IPS-NIHi7 (cell line): ENCODE measurements at regions not wholly inside any gene's neighbourhood (a gene's known extent, or its start where the extent isn't known, plus 50 kb on each side); places are given as distances from the start of the nearest gene placed in this dataset.

Experiments
- DNase-seq: peaks from one replicate; pipeline ENCODE4 v3.0.0; 2012; ENCODE audit warnings: mixed read lengths; ENCODE audit errors: extremely low spot score

DNA sequence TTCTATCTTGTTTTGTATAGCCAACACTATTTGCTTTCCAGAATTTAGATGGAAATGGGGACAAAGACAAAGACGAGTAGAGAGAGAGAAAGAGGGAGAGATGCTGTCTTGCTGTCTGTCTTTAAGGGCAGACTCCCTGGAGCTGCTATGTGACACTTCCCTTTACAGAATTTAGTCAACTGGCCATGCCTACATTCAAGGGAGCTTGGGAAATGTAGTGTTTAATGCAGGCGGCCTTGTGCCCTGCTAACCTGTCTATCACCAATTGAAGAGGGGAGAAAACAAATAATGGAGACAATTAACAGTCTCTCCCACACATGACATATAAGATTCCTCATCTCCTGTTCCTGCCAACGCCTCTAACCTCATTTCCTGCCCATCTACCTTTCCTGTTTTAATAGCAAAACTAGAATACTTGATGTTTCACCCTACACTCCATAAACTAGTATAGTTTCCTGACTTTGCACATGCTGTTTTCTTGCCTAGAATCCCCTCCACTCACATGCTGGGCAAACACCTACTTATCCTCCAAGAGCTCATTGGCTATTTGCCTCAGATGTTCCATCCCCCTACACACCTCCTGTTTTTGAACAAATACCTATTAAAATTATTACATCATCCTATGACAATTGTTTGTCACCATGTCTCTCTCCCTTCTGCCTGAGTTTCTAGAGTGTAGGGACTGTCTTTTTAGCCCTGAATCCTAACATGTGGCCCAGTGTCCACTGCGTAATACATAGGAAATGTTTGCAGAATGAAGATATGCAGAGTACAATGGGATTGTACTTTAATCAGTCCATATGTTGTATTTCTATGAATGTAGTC lies 117.2 kb downstream of the SLC25A24 start:
- DNase-seq: peak; percentile 40

DNA sequence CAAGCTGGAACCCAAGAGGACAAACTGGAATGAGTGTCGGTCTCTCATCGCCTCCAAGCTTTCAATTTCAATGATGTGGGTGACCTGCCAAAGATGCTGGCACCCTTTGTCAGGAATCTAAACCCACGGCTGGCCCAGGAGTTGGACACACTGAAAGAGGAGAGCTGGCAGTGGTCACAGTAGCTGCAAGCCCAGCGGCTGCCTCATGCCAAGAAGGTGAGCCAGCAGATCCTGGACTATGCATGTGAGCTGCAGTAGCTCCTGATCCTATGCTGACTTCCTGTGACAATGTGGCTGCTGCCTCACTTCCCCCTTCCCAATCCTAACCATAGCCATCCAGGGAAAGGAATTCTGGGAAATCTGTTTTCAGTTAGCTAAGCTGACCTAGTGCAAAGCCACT lies 117.0 kb upstream of the VAV3 start:
- DNase-seq: no peak

DNA sequence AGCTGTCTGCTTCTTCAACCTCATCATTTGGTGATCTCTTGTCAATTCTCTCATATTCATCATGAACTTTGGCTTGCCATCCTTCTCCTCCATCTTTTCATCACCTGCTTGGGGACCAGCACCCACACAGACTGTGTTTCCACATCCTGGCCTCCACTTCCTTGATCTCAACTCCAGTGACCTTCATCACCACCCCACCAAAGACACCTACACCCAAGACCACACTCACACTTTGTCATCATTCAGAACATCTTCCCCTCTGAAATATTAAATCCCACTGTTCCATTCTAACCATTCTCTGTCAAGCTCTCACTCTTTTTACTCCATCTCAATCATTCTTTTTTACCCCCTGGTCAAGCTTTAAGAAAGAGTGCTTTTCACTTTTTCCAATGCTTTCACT lies 115.5 kb upstream of the VAV3 start:
- no peak for DNase-seq

DNA sequence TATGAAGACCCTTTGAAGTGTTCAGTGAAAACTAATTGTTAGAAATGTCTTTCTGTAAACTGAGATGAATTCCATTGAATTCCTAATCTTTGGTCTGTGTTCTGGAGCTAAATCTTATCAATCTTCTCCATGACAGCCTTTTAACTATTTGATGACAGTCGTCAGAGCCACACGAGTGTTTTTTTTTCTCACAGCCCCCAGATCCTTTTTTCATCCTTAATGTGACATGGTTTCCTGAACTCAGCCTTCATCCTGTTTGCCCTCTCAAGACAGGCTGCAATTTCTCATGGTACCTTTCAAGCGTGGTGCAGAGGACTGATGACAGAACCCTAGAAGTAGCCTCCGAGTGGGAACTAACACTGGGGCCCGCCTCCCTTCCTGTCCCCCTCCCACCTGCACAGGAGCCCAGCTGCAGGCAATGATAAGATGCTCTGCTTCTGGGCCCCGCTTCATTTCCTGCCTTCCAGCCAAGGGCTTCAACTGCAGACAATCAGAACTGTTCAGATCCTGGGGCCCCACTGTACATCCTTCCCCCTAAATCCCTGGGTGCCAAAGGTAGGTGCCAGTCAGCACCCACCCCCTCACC lies 114.6 kb upstream of the VAV3 start:
- DNase-seq: peak; percentile 15

DNA sequence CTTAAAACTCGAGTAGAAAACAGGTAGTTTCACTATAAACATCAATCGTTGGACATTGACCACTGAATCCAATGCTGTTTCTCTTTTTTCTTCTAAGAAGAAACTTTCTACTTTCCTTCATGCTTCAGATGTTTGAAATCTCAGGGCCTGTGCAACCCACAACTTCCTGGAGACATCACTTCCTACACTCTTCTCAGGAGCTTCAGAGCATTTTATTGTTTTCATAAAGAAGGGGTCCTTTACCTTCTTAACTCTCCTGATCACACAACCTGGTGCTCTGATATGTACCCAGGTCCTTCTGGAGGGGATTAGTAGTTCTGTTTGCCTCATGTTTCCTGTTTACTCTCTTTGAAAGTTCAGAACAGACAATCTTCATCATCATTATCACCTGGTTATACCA lies 113.0 kb upstream of the VAV3 start:
- no peak for DNase-seq

DNA sequence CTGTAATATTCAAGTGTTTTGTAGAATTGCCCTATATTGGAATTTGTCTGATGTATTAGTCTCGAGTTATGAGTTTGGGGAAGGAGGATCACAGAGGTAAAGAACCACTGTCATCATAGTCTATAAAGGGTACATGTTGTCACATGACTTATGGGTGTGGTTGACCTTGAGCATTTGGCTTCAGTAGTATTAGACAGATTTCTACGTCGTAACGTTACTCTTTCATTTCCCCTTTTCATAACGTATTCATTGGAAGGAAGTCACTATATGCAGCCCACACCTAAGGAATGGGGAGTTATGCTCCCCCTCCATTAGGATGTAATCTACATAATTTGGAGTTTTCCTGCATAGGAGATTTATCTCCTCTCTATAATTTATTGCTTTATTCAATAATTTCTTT lies 110.1 kb upstream of the VAV3 start:
- no peak for DNase-seq

DNA sequence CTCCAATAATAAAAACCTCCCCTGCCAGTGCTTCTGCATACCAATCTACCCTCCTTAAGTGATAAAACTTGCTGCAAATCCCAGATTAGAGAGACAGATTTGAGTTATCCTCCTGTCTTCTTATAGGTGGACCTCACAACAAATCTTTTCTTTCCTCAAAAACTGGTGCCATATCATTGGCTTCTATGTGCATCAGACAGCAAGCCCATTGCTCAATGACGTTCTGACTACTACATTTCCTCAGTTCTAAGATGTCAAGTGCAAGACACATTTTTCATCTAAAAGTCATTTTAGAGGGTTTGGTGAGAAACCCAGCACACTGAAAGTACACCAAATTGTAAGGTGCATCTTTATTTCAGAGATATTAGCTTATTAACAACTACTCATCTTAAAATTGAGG lies 107.8 kb upstream of the VAV3 start:
- DNase-seq: no peak

DNA sequence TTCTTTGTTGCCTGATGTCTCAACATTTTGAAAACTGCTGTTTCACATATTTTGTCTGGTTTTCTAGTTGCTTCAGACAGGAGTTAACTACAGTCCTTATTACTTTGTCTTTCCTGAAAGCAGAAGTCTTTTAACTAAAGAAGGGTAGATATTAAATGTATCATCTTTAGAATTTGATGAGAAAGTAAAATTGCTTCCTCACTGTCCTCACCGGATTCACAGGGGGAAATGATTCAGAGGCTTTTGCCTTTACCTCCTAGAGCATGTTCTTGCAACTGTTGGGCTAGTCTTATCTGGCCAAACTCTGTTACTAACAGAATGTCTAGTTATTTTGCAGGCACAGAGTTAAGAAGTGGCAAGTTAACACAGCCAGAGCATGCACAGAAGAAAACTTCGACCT lies 107.2 kb upstream of the VAV3 start:
- no peak for DNase-seq

DNA sequence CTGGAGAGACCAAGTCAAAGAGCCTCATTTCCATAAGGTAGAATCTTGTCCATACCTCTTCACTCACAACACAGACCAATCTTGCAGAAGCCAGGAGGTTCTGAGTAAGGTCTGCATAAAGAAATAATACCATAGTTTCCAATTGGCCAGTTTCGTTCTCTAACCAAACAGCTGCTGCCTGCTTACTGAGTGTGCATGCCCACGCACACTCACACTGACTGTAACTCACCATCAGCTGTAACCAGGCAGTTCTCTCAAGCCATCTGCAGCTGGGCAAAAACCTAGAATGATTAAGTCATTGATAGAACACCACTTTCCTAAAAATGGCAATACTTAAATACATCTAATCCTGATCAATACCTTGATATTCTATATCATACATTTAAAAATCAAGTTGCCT lies 106.6 kb upstream of the VAV3 start:
- no peak for DNase-seq

DNA sequence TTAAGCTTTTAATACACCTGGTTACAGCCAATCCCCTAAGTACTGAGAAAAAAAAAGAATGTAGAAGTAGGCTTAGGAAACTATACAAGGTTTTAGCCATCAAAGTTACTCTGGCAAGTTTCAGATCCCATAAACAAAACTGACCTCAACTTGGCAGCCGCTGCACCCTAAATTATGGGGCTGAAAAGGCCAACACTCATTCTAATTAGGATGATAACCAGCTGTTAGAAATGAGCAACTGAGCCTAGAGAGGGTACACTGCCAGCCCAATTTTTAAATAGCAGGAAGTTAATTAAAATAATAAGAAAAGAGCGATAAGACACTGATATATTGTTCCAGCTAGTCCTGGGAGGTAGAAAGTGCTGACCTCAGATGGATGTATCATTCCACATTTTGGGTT lies 105.7 kb upstream of the VAV3 start:
- DNase-seq: no peak

DNA sequence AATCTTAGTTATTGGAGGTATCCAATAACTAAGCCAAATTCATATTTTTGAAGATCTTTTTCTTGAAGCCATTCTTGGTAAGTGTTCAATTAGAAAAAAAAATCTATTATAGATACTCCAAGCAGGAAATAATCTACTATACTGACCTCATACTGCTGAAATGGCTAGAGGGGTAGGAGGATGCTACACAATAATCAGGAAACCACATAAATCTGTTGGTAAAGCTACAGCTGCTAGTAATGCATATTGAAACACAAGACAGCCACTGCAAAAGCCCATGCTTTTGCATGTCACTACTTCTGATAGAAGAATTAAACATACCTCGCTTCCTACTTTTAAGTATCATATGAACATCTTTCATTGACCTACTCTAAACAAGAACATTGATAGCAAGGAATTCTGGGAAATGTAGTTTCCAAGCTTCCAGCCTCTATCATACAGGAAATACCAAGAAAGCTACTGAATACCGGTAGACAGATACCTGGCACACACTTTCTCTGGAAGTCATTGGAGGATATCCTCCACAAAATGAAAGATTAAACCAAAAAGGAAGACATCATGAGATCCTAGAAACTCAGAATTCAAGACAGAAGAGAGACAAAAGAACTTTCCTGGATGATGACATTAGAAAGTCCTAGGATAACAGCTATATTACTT lies 103.0 kb upstream of the VAV3 start:
- DNase-seq: no peak

DNA sequence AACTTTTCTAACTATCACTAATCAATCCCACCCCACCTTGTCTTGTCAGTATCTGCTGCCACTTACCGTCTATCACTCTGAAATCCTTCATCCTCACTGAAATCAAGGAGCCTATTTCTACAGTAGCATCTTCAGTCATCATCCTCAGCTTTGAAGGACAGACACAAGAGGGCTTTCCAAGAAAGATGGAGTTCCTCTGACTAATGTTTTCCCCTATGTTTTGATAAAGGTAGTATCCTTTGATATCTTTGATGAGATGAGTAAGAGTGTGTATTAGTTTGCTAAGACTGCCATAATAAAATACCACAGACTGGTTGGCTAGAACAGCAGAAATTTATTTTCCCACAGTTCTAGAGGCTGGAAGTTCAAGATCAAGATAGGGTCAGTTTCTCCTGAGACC lies 101.8 kb upstream of the VAV3 start:
- DNase-seq: no peak

DNA sequence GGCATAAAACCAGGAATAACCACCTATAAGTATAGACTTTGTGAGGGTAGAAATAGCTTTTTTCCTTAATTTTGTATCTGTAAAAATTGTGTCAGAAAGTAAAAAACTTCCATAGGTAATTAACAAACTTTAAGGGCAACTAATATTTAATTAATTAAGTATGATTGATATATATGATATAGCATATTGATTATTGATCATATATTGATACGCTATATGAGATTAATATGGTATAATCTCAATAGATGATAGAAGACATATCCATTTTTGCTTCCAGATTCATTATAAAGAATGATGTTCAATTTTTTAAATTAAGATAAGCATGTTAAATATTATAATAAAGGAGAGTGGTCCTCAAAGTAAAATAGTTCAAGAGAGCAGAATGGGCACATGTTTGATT lies 99.3 kb upstream of the VAV3 start:
- DNase-seq: no peak

DNA sequence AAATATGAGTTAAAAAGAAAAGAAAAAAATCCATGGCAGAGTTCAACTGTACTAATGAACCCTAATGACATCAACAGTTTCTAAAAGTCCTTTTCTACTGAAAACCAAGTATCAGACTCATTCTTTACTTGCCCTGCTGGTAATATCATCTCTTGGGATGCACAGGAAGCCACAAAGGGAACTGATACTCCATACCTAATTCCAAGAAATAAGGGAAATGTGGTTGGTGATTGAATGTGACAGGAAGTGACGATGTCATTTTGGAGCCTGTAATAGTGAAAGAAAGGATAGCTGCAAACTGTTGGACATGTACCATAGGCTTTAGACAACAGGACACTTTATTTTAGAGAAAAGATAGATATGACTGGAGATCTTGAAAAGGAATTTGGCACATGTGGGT lies 98.7 kb upstream of the VAV3 start:
- no peak for DNase-seq

DNA sequence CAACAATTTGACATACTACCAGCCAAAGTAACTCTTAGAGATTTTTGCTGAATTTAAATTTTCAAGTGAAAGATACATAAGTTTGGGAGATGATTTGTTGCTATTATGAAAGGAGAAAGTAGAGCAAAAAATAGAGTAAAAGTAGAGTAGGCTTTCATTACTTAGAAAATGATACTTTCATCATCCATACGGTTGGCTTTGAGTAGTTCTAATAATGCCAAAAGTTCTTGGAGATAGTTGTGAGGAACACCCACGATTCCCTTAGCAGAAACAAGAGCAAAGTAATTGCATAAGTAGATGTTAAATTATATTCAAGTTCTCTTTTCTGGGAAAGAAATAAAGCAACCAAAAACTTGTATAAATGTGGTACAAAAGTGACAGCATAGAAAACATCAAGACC lies 95.0 kb upstream of the VAV3 start:
- no peak for DNase-seq

DNA sequence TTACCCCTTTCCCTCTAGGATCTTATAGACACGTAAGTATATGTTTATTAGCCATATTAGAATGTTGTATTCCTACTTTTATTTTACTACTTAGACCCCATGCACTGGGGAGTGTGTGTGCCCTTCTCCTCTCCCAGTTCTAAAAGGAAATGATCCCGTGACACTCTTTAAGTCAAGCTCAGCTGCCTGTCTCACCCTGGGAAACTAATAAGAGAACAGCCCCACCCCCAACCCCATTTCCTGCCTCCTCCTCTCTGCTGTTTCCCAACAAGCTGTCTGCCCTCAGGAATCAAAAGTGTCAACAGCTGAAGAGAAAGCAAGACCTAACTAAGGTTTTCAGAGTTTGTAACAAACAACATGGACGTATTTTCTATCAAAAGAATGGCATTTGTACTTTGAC lies 92.6 kb upstream of the VAV3 start:
- DNase-seq: peak; percentile 70

DNA sequence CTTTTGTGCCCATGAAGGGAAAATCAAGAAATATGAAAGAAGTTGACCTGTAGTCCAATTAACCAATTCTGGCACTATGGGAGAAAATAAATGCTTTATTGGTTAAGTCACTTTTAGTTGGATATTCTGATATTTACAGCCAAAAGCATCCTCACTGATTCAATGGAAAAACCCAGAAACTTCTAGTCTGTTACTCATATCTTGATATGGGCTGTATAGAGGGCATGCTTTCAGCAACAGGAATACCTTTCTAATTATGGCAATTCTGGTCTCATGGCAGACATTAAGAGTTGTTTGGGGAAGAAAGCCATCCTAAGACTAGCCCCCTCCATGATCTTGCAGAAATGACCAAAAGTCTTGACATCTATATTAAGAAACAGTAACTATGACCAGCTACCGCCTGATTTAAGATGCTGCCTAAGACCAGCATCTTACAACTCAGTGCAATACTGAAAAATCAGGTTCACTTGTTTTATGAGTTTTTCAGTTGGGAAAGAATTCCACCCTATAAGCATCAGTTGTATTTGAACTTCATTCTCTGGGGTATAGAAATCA lies 91.5 kb upstream of the VAV3 start:
- DNase-seq: no peak

DNA sequence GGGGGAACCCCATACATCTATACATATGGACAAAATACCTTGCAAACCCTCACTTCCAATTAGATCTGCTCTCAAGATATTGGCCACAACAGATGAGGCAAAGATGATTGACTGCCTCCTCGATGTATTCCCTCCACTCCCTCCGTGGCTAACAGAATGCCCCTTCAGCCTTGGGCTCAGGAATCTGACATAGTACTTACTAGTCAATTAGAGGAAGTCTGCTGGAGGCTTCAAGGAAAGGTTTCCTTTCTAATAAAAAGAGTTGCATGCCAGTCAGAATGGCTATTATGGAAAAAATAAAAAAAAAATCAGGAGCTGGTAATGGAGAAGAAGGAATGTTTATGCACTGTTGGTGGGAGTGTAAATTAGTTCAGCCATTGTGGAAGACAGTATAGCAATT lies 90.4 kb upstream of the VAV3 start:
- no peak for DNase-seq

DNA sequence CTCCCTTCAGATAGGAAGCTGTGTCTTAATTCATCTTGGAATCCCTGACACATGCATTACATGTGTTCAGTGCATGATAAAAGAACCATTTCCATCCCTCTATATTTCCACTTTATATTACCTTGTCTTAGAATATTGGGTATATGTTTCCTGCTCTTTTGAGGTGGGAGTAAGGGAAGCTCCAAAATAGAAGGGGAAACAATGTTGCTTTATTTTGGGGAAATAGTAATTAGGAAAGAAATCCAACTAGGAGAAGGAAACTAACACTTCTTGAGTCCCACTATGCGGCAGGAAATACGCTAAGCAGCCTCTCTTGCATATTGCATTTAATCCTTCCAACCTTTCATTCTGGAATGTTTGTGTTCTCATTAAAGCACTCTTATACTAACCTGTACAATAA lies 89.4 kb upstream of the VAV3 start:
- no peak for DNase-seq

DNA sequence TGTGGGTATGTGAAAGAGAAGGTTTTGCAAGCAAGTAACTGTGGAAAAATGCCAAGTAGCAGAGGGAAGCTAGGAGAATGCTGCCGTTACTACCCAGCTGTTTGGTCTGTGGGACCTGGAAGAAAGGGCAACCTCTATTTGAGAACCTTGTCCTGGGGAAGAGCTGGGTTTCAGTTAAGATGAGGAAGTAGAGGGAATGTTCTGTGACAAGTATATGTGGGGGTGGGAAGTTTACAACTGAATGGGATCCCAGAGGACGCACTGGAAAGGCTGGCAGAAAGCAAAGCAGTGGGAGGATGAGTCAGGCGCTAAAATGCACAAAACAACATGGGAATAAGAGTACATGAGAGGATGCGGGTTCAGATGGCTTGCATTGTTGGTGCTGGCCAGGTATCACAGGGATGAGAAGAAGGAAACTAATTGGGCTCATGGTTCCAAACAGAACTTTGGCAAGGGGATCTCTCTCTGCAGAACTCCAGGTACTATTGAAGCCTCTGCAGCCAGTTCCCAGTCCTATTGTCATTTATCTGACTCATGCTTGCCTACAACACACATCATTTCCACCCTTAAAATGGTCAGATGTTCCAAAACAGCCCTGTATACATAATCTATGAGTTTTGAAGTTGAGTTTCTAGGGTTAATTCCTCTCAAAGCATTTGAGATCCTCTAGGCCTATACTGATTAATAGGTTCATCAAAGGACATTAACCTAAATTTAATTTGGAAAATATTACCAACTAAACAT lies 88.5 kb upstream of the VAV3 start:
- DNase-seq: peak; percentile 28

DNA sequence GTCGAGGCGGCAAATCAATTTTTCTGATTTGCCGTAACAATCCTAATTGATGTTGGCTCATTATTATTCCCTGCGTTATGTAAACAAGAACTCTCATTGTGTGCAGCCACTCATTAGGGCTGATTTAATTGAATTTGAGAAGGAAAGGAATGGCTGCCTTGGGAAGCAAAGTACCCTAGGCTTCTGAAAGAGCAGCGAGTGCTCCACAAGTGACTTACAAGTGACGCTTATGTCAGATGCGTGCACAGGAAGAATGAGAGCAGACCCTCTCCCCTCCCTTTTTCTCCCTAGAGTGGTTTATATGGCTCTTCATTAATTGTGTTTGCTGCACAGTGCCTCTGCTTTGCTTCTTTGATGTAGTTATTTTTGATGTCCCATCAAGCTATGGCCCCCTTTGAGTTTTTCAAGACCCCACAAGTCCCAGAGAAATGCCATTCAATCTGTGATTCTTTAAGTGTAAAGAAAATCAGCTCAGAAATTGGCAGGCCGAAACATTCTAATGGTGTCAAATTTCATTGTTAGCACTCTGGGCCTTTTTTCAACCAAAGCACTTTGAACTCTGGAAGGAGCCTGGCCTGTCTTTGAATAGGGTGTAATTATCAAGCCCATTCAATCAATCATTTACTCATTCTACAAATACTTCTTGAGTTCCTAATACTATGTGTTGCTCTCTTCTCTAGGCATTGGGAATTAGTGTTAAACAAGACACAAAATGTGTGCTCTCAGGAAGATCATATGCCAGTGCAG lies 86.8 kb upstream of the VAV3 start:
- peak; percentile 46 for DNase-seq
